ENCODE measurements at regions not wholly inside any gene's neighbourhood (a gene's known extent, or its start where the extent isn't known, plus 50 kb on each side); places are given as distances from the start of the nearest gene placed in this dataset.

GRCh38 chr12:59230334-59230733, 310.0 kb upstream of the LRIG3 start:
- no peaks in the 10 kb centered on the region for H3K4me1 Mint-ChIP-seq (ENCODE audit: unreplicated experiment)
- H3K36me3 Mint-ChIP-seq: no peaks in the 10 kb centered on the region
- TF ChIP-seq CTCF (conservative IDR thresholded peaks at IDR 0.05): no peak
- H3K4me3 Mint-ChIP-seq: no peak overlapping the region
- peaks cover 4% of the 10 kb centered on the region for H3K27me3 Mint-ChIP-seq
- DNase-seq (ENCODE audit: extremely low spot score, unreplicated experiment): no peak
- H3K27ac Mint-ChIP-seq: no peak overlapping the region
- peaks cover 3% of the 10 kb centered on the region for H3K9me3 Mint-ChIP-seq

GRCh38 chr12:59219148-59219547, 298.8 kb upstream of the LRIG3 start:
- no peak for DNase-seq (ENCODE audit: extremely low spot score, unreplicated experiment)
- no peaks in the 10 kb centered on the region for H3K27me3 Mint-ChIP-seq
- no peak overlapping the region for H3K27ac Mint-ChIP-seq
- no peak overlapping the region for H3K4me3 Mint-ChIP-seq
- no peaks in the 10 kb centered on the region for H3K4me1 Mint-ChIP-seq (ENCODE audit: unreplicated experiment)
- H3K9me3 Mint-ChIP-seq: no peaks in the 10 kb centered on the region
- no peak for TF ChIP-seq CTCF (conservative IDR thresholded peaks at IDR 0.05)
- H3K36me3 Mint-ChIP-seq: no peaks in the 10 kb centered on the region

- H3K9me3 Mint-ChIP-seq: no peaks in the 10 kb centered on the region
- no peak for TF ChIP-seq CTCF (conservative IDR thresholded peaks at IDR 0.05)
- H3K27ac Mint-ChIP-seq: no peak overlapping the region
- no peak overlapping the region for H3K4me3 Mint-ChIP-seq
- peaks cover 3% of the 10 kb centered on the region for H3K27me3 Mint-ChIP-seq
- H3K36me3 Mint-ChIP-seq: no peaks in the 10 kb centered on the region
- H3K4me1 Mint-ChIP-seq (ENCODE audit: unreplicated experiment): no peaks in the 10 kb centered on the region
- no peak for DNase-seq (ENCODE audit: extremely low spot score, unreplicated experiment)
These were observed 276.7 kb upstream of the LRIG3 start for GRCh38 chr12:59196989-59197388.

- peaks cover 3% of the 10 kb centered on the region for H3K27me3 Mint-ChIP-seq
- DNase-seq (ENCODE audit: extremely low spot score, unreplicated experiment): no peak
These were observed 274.5 kb upstream of the LRIG3 start for GRCh38 chr12:59194794-59195193.

GRCh38 chr12:59193476-59194050, 273.3 kb upstream of the LRIG3 start:
- Mint-ChIP-seq H3K4me3 (no peak overlapping the region), H3K36me3 (no peaks in the 10 kb centered on the region), H3K9me3 (no peaks in the 10 kb centered on the region), H3K27ac (no peak overlapping the region), H3K4me1 (ENCODE audit: unreplicated experiment) (no peaks in the 10 kb centered on the region), H3K27me3 (peaks cover 3% of the 10 kb centered on the region)
- no peak for TF ChIP-seq CTCF (conservative IDR thresholded peaks at IDR 0.05)
- DNase-seq (ENCODE audit: extremely low spot score, unreplicated experiment): no peak

More at GRCh38 chr12:59194794-59195193, 274.5 kb upstream of the LRIG3 start:
- TF ChIP-seq CTCF (conservative IDR thresholded peaks at IDR 0.05): no peak
- no peaks in the 10 kb centered on the region for H3K4me1 Mint-ChIP-seq (ENCODE audit: unreplicated experiment)
- H3K36me3 Mint-ChIP-seq: no peaks in the 10 kb centered on the region
- H3K4me3 Mint-ChIP-seq: no peak overlapping the region
- no peak overlapping the region for H3K27ac Mint-ChIP-seq
- H3K9me3 Mint-ChIP-seq: no peaks in the 10 kb centered on the region

GRCh38 chr12:59191372-59191771, 271.1 kb upstream of the LRIG3 start:
- no peak for TF ChIP-seq CTCF (conservative IDR thresholded peaks at IDR 0.05)
- Mint-ChIP-seq H3K4me3 (no peak overlapping the region), H3K36me3 (no peaks in the 10 kb centered on the region), H3K27me3 (peaks cover 3% of the 10 kb centered on the region), H3K9me3 (no peaks in the 10 kb centered on the region), H3K27ac (no peak overlapping the region), H3K4me1 (ENCODE audit: unreplicated experiment) (no peaks in the 10 kb centered on the region)
- no peak for DNase-seq (ENCODE audit: extremely low spot score, unreplicated experiment)
